ENCODE measurements at regions not wholly inside any gene's neighbourhood (a gene's known extent, or its start where the extent isn't known, plus 50 kb on each side); places are given as distances from the start of the nearest gene placed in this dataset.

- TF ChIP-seq POLR2A (IDR thresholded peaks at IDR 0.05; ENCODE audit: low read depth, low read length) = no peak
- no peak for TF ChIP-seq POLR2AphosphoS5 (IDR thresholded peaks at IDR 0.05; ENCODE audit: low read depth, low read length)
- no peak for TF ChIP-seq TAF1 (IDR thresholded peaks at IDR 0.05; ENCODE audit: borderline replicate concordance, low read depth, low read length)
These were observed 1278.8 kb upstream of the MIR17HG start for GRCh38 chr13:90068658-90069057.

Measured in GM12892 (cell line).